ENCODE measurements at regions not wholly inside any gene's neighbourhood (a gene's known extent, or its start where the extent isn't known, plus 50 kb on each side); places are given as distances from the start of the nearest gene placed in this dataset.

GRCh38 chr12:5204271-5204670 lies 160.6 kb downstream of the KCNA5 start:
- Histone ChIP-seq H3K36me3 (ENCODE audit: insufficient read depth, low read length) (no peaks in the 10 kb centered on the region), H3K4me3 (ENCODE audit: low read length) (peak overlapping the region; percentile 54), H3K9ac (ENCODE audit: low read length) (peak overlapping the region; percentile 71), H3K79me2 (replicated peaks; ENCODE audit: insufficient read depth, low read length) (no peaks in the 10 kb centered on the region), H3K4me2 (ENCODE audit: low read length) (peak overlapping the region; percentile 51), H3K27ac (ENCODE audit: low read length) (peak overlapping the region; percentile 90), H2AFZ (ENCODE audit: low read depth, low read length) (peak overlapping the region; percentile 51), H3F3A (ENCODE audit: insufficient read depth, low read length, poor library complexity, severe bottlenecking) (no peaks in the 10 kb centered on the region), H3K9me2 (ENCODE audit: insufficient read depth, low read length) (no peaks in the 10 kb centered on the region), H4K20me1 (ENCODE audit: insufficient read depth) (no peaks in the 10 kb centered on the region), H3K27me3 (ENCODE audit: insufficient read depth, low read depth, low read length) (no peaks in the 10 kb centered on the region), H3K9me3 (ENCODE audit: low read length) (no peaks in the 10 kb centered on the region)
- TF ChIP-seq MXI1 (conservative IDR thresholded peaks at IDR 0.05; ENCODE audit: poor library complexity, severe bottlenecking) (no peak), EZH2 (IDR thresholded peaks at IDR 0.05; ENCODE audit: borderline replicate concordance, insufficient read depth, low read length, poor library complexity, severe bottlenecking) (no peak), RAD21 (conservative IDR thresholded peaks at IDR 0.05) (peak; percentile 25), EP300 (conservative IDR thresholded peaks at IDR 0.05; ENCODE audit: poor library complexity, severe bottlenecking) (peak; percentile 91), CTCF (IDR thresholded peaks at IDR 0.05; ENCODE audit: poor library complexity, severe bottlenecking) (no peak), SMC3 (conservative IDR thresholded peaks at IDR 0.05; ENCODE audit: poor library complexity) (no peak), REST (IDR thresholded peaks at IDR 0.05; ENCODE audit: borderline replicate concordance) (peak; percentile 56), POLR2AphosphoS5 (IDR thresholded peaks at IDR 0.05) (peak; percentile 84), TAF1 (IDR thresholded peaks at IDR 0.05; ENCODE audit: low read depth) (no peak)

- Histone ChIP-seq H3K4me2 (ENCODE audit: low read length) (peak overlapping the region; percentile 51), H3K79me2 (replicated peaks; ENCODE audit: insufficient read depth, low read length) (no peaks in the 10 kb centered on the region)
- TF ChIP-seq EP300 (conservative IDR thresholded peaks at IDR 0.05; ENCODE audit: poor library complexity, severe bottlenecking) (no peak), EZH2 (IDR thresholded peaks at IDR 0.05; ENCODE audit: borderline replicate concordance, insufficient read depth, low read length, poor library complexity, severe bottlenecking) (no peak), RAD21 (conservative IDR thresholded peaks at IDR 0.05) (no peak), POLR2AphosphoS5 (IDR thresholded peaks at IDR 0.05) (no peak), TAF1 (IDR thresholded peaks at IDR 0.05; ENCODE audit: low read depth) (no peak), REST (IDR thresholded peaks at IDR 0.05; ENCODE audit: borderline replicate concordance) (no peak), MXI1 (conservative IDR thresholded peaks at IDR 0.05; ENCODE audit: poor library complexity, severe bottlenecking) (no peak), CTCF (IDR thresholded peaks at IDR 0.05; ENCODE audit: poor library complexity, severe bottlenecking) (no peak), SMC3 (conservative IDR thresholded peaks at IDR 0.05; ENCODE audit: poor library complexity) (no peak)
These were observed 161.2 kb downstream of the KCNA5 start for GRCh38 chr12:5204831-5205230.

More at GRCh38 chr12:5204831-5205230, 161.2 kb downstream of the KCNA5 start:
- peak overlapping the region; percentile 90 for H3K27ac ChIP-seq (ENCODE audit: low read length)
- peak overlapping the region; percentile 51 for H2AFZ ChIP-seq (ENCODE audit: low read depth, low read length)
- no peaks in the 10 kb centered on the region for H3F3A ChIP-seq (ENCODE audit: insufficient read depth, low read length, poor library complexity, severe bottlenecking)
- no peaks in the 10 kb centered on the region for H3K27me3 ChIP-seq (ENCODE audit: insufficient read depth, low read depth, low read length)
- H3K9me3 ChIP-seq (ENCODE audit: low read length): no peaks in the 10 kb centered on the region
- no peaks in the 10 kb centered on the region for H4K20me1 ChIP-seq (ENCODE audit: insufficient read depth)
- no peaks in the 10 kb centered on the region for H3K36me3 ChIP-seq (ENCODE audit: insufficient read depth, low read length)
- H3K9me2 ChIP-seq (ENCODE audit: insufficient read depth, low read length): no peaks in the 10 kb centered on the region
- peak overlapping the region; percentile 71 for H3K9ac ChIP-seq (ENCODE audit: low read length)
- peak overlapping the region; percentile 18 for H3K4me3 ChIP-seq (ENCODE audit: low read length)
